Epithelial cell of prostate (primary cell): ENCODE measurements at regions not wholly inside any gene's neighbourhood (a gene's known extent, or its start where the extent isn't known, plus 50 kb on each side); places are given as distances from the start of the nearest gene placed in this dataset.
"Not testable (repeated sequence)": the region's sequence is repeated elsewhere in the genome, so short reads cannot be mapped to it uniquely, and the experiment has no call there.

Source experiments
- DNase-seq: peaks from one replicate; pipeline ENCODE4 v3.0.0-alpha.2; 2011; ENCODE audit warnings: low read depth, low spot score
- H3K27ac ChIP-seq: fragments of 450-650 bp; 2 replicates; pipeline ENCODE4 v1.5.1; 2017; ENCODE audit warnings: mild to moderate bottlenecking

- no peak for DNase-seq
- H3K27ac ChIP-seq = no peak overlapping the region
These were observed 513.2 kb upstream of the TBL1XR1 start for GRCh38 chr3:177710506-177710905.

GRCh38 chr3:177711637-177712036 lies 514.4 kb upstream of the TBL1XR1 start:
- no peak overlapping the region for H3K27ac ChIP-seq
- no peak for DNase-seq

GRCh38 chr3:177713928-177714900 lies 516.9 kb upstream of the TBL1XR1 start:
- no peak for DNase-seq
- H3K27ac ChIP-seq = no peak overlapping the region

- no peak for DNase-seq
- no peak overlapping the region for H3K27ac ChIP-seq
These were observed 517.7 kb upstream of the TBL1XR1 start for GRCh38 chr3:177714945-177715344.

GRCh38 chr3:177715980-177716379 lies 518.7 kb upstream of the TBL1XR1 start:
- H3K27ac ChIP-seq = no peak overlapping the region

GRCh38 chr3:177720927-177721326 lies 523.6 kb upstream of the TBL1XR1 start:
- H3K27ac ChIP-seq, DNase-seq: not testable (repeated sequence)

More at GRCh38 chr3:177715980-177716379, 518.7 kb upstream of the TBL1XR1 start:
- DNase-seq = no peak

- DNase-seq = no peak
- no peak overlapping the region for H3K27ac ChIP-seq
These were observed 524.8 kb upstream of the TBL1XR1 start for GRCh38 chr3:177721864-177722785.

GRCh38 chr3:177724020-177724638 lies 526.8 kb upstream of the TBL1XR1 start:
- H3K27ac ChIP-seq = no peak overlapping the region
- DNase-seq = no peak

GRCh38 chr3:177725165-177725564 lies 527.9 kb upstream of the TBL1XR1 start:
- H3K27ac ChIP-seq = no peak overlapping the region

GRCh38 chr3:177726807-177727206 lies 529.5 kb upstream of the TBL1XR1 start:
- no peak overlapping the region for H3K27ac ChIP-seq
- DNase-seq = no peak

More at GRCh38 chr3:177725165-177725564, 527.9 kb upstream of the TBL1XR1 start:
- DNase-seq = no peak

- no peak overlapping the region for H3K27ac ChIP-seq
- DNase-seq = no peak
These were observed 532.8 kb upstream of the TBL1XR1 start for GRCh38 chr3:177729956-177730681.

- H3K27ac ChIP-seq = no peak overlapping the region
- DNase-seq = no peak
These were observed 533.5 kb upstream of the TBL1XR1 start for GRCh38 chr3:177730814-177731213.

- H3K27ac ChIP-seq = no peak overlapping the region
These were observed 534.5 kb upstream of the TBL1XR1 start for GRCh38 chr3:177731644-177732268.

GRCh38 chr3:177733233-177733632 lies 536.0 kb upstream of the TBL1XR1 start:
- DNase-seq = no peak
- no peak overlapping the region for H3K27ac ChIP-seq

More at GRCh38 chr3:177731644-177732268, 534.5 kb upstream of the TBL1XR1 start:
- no peak for DNase-seq

GRCh38 chr3:177733936-177734335 lies 536.7 kb upstream of the TBL1XR1 start:
- DNase-seq = no peak
- no peak overlapping the region for H3K27ac ChIP-seq

GRCh38 chr3:177735431-177735830 lies 538.1 kb upstream of the TBL1XR1 start:
- no peak for DNase-seq
- no peak overlapping the region for H3K27ac ChIP-seq

- DNase-seq = no peak
- no peak overlapping the region for H3K27ac ChIP-seq
These were observed 542.2 kb upstream of the TBL1XR1 start for GRCh38 chr3:177739461-177739860.

- H3K27ac ChIP-seq = no peak overlapping the region
- no peak for DNase-seq
These were observed 543.0 kb upstream of the TBL1XR1 start for GRCh38 chr3:177740254-177740653.

- H3K27ac ChIP-seq = no peak overlapping the region
- DNase-seq = no peak
These were observed 545.0 kb upstream of the TBL1XR1 start for GRCh38 chr3:177742273-177742672.
